GM19438 (cell line): ENCODE measurements at regions not wholly inside any gene's neighbourhood (a gene's known extent, or its start where the extent isn't known, plus 50 kb on each side); places are given as distances from the start of the nearest gene placed in this dataset.
"Not testable (repeated sequence)": the region's sequence is repeated elsewhere in the genome, so short reads cannot be mapped to it uniquely, and the experiment has no call there.

ENCODE experiments used
- ATAC-seq: cut with Tn5 transposase; IDR thresholded peaks from one replicate; pipeline ENCODE4 v1.9.1; 2021; ENCODE audit warnings: low read depth; ENCODE audit not compliant: unreplicated experiment

- no peak for ATAC-seq
These were observed 460.0 kb upstream of the MYT1L start for GRCh38 chr2:2791031-2791430.

GRCh38 chr2:2788076-2788475, 457.0 kb upstream of the MYT1L start:
- no peak for ATAC-seq

GRCh38 chr2:2787301-2787907, 456.3 kb upstream of the MYT1L start:
- no peak for ATAC-seq

- ATAC-seq, result no peak
These were observed 450.9 kb upstream of the MYT1L start for GRCh38 chr2:2782007-2782406.

- no peak for ATAC-seq
These were observed 448.7 kb upstream of the MYT1L start for GRCh38 chr2:2779727-2780126.

- ATAC-seq, result no peak
These were observed 446.8 kb upstream of the MYT1L start for GRCh38 chr2:2777876-2778275.

- ATAC-seq, result no peak
These were observed 446.1 kb upstream of the MYT1L start for GRCh38 chr2:2777213-2777612.

- ATAC-seq, result no peak
These were observed 443.9 kb upstream of the MYT1L start for GRCh38 chr2:2775018-2775417.

- ATAC-seq, result no peak
These were observed 442.6 kb upstream of the MYT1L start for GRCh38 chr2:2773692-2774091.

- ATAC-seq, result not testable (repeated sequence)
These were observed 442.0 kb upstream of the MYT1L start for GRCh38 chr2:2773080-2773479.

- no peak for ATAC-seq
These were observed 440.8 kb upstream of the MYT1L start for GRCh38 chr2:2771721-2772411.

- ATAC-seq, result no peak
These were observed 438.7 kb upstream of the MYT1L start for GRCh38 chr2:2769481-2770431.

GRCh38 chr2:2768476-2768875, 437.4 kb upstream of the MYT1L start:
- ATAC-seq, result no peak

- ATAC-seq, result no peak
These were observed 436.8 kb upstream of the MYT1L start for GRCh38 chr2:2767837-2768236.

- ATAC-seq, result no peak
These were observed 434.9 kb upstream of the MYT1L start for GRCh38 chr2:2765839-2766495.

- ATAC-seq, result no peak
These were observed 434.2 kb upstream of the MYT1L start for GRCh38 chr2:2765176-2765800.

GRCh38 chr2:2764739-2765138, 433.7 kb upstream of the MYT1L start:
- no peak for ATAC-seq

- ATAC-seq, result no peak
These were observed 432.9 kb upstream of the MYT1L start for GRCh38 chr2:2764001-2764355.

- no peak for ATAC-seq
These were observed 432.4 kb upstream of the MYT1L start for GRCh38 chr2:2763351-2764000.

GRCh38 chr2:2762913-2763312, 431.8 kb upstream of the MYT1L start:
- no peak for ATAC-seq
